ENCODE measurements at regions not wholly inside any gene's neighbourhood (a gene's known extent, or its start where the extent isn't known, plus 50 kb on each side); places are given as distances from the start of the nearest gene placed in this dataset.

GRCh38 chr5:3032513-3032912 is 281.0 kb upstream of the IRX2 start:
- no peak for TF ChIP-seq CTCF (IDR thresholded peaks at IDR 0.05)
- TF ChIP-seq POLR2A (IDR thresholded peaks at IDR 0.05) = no peak
- no peak for TF ChIP-seq POLR2AphosphoS5 (IDR thresholded peaks at IDR 0.05)

All from breast epithelium (tissue), 3 donors.